ENCODE measurements at regions not wholly inside any gene's neighbourhood (a gene's known extent, or its start where the extent isn't known, plus 50 kb on each side); places are given as distances from the start of the nearest gene placed in this dataset.

DNA sequence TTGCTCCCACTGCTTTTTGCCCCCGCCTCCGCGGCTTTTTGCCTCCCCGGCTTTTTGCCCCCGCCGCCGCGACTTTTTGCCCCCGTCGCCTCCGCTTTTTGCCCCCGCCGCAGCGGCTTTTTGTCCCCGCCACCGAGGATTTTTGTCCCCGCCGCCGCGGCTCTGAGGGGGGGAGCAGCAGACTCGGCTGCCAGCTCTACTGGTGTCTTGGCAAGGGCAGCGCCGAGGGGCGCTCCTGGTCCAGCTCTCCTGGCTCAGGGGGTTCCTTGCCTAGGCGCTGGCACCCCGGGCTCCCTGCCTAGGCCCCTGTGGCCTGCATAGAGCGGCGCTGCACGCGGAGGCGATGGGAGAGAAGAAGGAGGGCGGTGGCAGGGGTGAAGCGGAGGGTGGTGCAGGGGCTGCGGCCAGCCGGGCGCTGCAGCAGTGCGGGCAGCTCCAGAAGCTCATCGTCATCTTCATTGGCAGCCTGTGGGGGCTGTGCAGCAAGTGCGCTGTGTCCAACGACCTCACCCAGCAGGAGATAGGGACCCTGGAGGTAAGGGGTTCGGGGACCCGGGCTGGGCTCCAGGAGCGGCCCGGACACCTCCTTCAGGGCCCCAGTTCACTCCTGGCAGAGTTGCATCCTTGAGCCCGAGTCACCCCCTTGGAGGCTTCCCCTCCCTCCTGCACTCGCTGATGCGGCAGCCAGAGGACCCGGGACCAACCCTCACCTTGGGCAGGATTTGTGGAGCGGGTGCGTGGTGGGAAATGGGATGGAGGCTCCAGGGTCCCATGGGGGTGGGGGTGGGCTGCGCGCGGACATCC is 642.4 kb downstream of the GOLGA6L6 start:
- TF ChIP-seq POLR2A (IDR thresholded peaks at IDR 0.05; ENCODE audit: extremely low read depth, insufficient read length), result no peak
- TF ChIP-seq, protein P1, sequence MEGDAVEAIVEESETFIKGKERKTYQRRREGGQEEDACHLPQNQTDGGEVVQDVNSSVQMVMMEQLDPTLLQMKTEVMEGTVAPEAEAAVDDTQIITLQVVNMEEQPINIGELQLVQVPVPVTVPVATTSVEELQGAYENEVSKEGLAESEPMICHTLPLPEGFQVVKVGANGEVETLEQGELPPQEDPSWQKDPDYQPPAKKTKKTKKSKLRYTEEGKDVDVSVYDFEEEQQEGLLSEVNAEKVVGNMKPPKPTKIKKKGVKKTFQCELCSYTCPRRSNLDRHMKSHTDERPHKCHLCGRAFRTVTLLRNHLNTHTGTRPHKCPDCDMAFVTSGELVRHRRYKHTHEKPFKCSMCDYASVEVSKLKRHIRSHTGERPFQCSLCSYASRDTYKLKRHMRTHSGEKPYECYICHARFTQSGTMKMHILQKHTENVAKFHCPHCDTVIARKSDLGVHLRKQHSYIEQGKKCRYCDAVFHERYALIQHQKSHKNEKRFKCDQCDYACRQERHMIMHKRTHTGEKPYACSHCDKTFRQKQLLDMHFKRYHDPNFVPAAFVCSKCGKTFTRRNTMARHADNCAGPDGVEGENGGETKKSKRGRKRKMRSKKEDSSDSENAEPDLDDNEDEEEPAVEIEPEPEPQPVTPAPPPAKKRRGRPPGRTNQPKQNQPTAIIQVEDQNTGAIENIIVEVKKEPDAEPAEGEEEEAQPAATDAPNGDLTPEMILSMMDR (IDR thresholded peaks at IDR 0.05; ENCODE audit: low read depth, low read length), result no peak
- TF ChIP-seq, protein P2, sequence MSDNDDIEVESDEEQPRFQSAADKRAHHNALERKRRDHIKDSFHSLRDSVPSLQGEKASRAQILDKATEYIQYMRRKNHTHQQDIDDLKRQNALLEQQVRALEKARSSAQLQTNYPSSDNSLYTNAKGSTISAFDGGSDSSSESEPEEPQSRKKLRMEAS (IDR thresholded peaks at IDR 0.05; ENCODE audit: low read depth, low read length), result no peak

Measured in NB4 (cell line).